WTC11 (cell line): ENCODE measurements at regions not wholly inside any gene's neighbourhood (a gene's known extent, or its start where the extent isn't known, plus 50 kb on each side); places are given as distances from the start of the nearest gene placed in this dataset.

Source experiments
- ATAC-seq: fragments of 200-7000 bp; cut with Tn5 transposase; 2 replicates; pipeline ENCODE4 v1.10.0; 2021; ENCODE audit warnings: mild to moderate bottlenecking, moderate library complexity
- CTCF ChIA-PET: fragments of 300-600 bp; sonication (Branson Sonifier 250); formaldehyde crosslinking; loops from one replicate; lab custom pipeline; 2021; ENCODE audit warnings: antibody characterized with exemption; lab: Charles Lee
- POLR2A ChIA-PET: fragments of 350-600 bp; sonication (Branson Sonifier 250); formaldehyde crosslinking; loops from one replicate; lab custom pipeline; 2021; ENCODE audit warnings: antibody characterized with exemption; lab: Charles Lee
- DNase-seq: peaks from one replicate; pipeline ENCODE4 v3.0.0; 2021; ENCODE audit warnings: low spot score
- H3K27ac Mint-ChIP-seq: 2 replicates; pipeline ENCODE4 v1.8.0; 2021; ENCODE audit warnings: mixed read lengths
- H3K27me3 Mint-ChIP-seq: 2 replicates; pipeline ENCODE4 v1.8.0; 2021; ENCODE audit warnings: low read depth, mild to moderate bottlenecking, moderate library complexity, mixed read lengths
- H3K36me3 Mint-ChIP-seq: 2 replicates; pipeline ENCODE4 v1.8.0; 2021; ENCODE audit warnings: mixed read lengths
- H3K4me1 Mint-ChIP-seq: 2 replicates; pipeline ENCODE4 v1.8.0; 2022; ENCODE audit warnings: mixed read lengths
- H3K4me3 Mint-ChIP-seq: 2 replicates; pipeline ENCODE4 v1.8.0; 2021; ENCODE audit warnings: mild to moderate bottlenecking, moderate library complexity, mixed read lengths
- H3K9me3 Mint-ChIP-seq: 2 replicates; pipeline ENCODE4 v1.8.0; 2021; ENCODE audit warnings: mixed read lengths
- ATF1 ChIP-seq: sonication (generic); formaldehyde crosslinking; IDR thresholded peaks from 2 replicates; pipeline ENCODE4 v1.8.1; 2023; ENCODE audit warnings: mild to moderate bottlenecking, moderate library complexity, missing genetic modification reagents
- ETV6 ChIP-seq: sonication (generic); formaldehyde crosslinking; IDR thresholded peaks from 2 replicates; pipeline ENCODE4 v1.8.1; 2022; ENCODE audit warnings: mild to moderate bottlenecking, missing genetic modification reagents
- TEAD1 ChIP-seq: sonication (generic); formaldehyde crosslinking; IDR thresholded peaks from 2 replicates; pipeline ENCODE4 v1.8.0; 2022; ENCODE audit warnings: mild to moderate bottlenecking, missing genetic modification reagents
- TEAD4 ChIP-seq: sonication (generic); formaldehyde crosslinking; IDR thresholded peaks from 2 replicates; pipeline ENCODE4 v1.8.0; 2022; ENCODE audit warnings: mild to moderate bottlenecking, missing genetic modification reagents
- ZNF671 ChIP-seq: fragments of 250-450 bp; sonication (Bioruptor Pico); IDR thresholded peaks from 2 replicates; pipeline ENCODE4 v1.8.0; 2021; ENCODE audit warnings: mild to moderate bottlenecking
- TF ChIP-seq, protein P1 (sequence below): sonication (generic); formaldehyde crosslinking; IDR thresholded peaks from 2 replicates; pipeline ENCODE4 v1.8.1; 2022; ENCODE audit warnings: missing genetic modification reagents, borderline replicate concordance
- TF ChIP-seq, protein P2 (sequence below): sonication (generic); formaldehyde crosslinking; IDR thresholded peaks from 2 replicates; pipeline ENCODE4 v1.8.1; 2022; ENCODE audit warnings: mild to moderate bottlenecking, missing genetic modification reagents, moderate library complexity, borderline replicate concordance
- TF ChIP-seq, protein P3 (sequence below): sonication (generic); formaldehyde crosslinking; IDR thresholded peaks from 2 replicates; pipeline ENCODE4 v1.8.0; 2023; ENCODE audit warnings: mild to moderate bottlenecking, missing genetic modification reagents
- TF ChIP-seq, protein P4 (sequence below): sonication (generic); formaldehyde crosslinking; IDR thresholded peaks from 2 replicates; pipeline ENCODE4 v1.8.0; 2023; ENCODE audit warnings: missing genetic modification reagents, mild to moderate bottlenecking, borderline replicate concordance
- TF ChIP-seq, protein P5 (sequence below): sonication (generic); formaldehyde crosslinking; IDR thresholded peaks from 2 replicates; pipeline ENCODE4 v1.8.1; 2022; ENCODE audit warnings: low read depth, missing genetic modification reagents, borderline replicate concordance
- TF ChIP-seq, protein P6 (sequence below): fragments of 250-450 bp; sonication (Bioruptor Pico); IDR thresholded peaks from 2 replicates; pipeline ENCODE4 v1.8.0; 2021; ENCODE audit warnings: mild to moderate bottlenecking
- TF ChIP-seq, protein P7 (sequence below): sonication (generic); formaldehyde crosslinking; IDR thresholded peaks from 2 replicates; pipeline ENCODE4 v1.8.0; 2022; ENCODE audit warnings: mild to moderate bottlenecking, missing genetic modification reagents
- TF ChIP-seq, protein P8 (sequence below): sonication (generic); formaldehyde crosslinking; IDR thresholded peaks from 2 replicates; pipeline ENCODE4 v1.8.1; 2023; ENCODE audit warnings: mild to moderate bottlenecking, missing genetic modification reagents

DNA sequence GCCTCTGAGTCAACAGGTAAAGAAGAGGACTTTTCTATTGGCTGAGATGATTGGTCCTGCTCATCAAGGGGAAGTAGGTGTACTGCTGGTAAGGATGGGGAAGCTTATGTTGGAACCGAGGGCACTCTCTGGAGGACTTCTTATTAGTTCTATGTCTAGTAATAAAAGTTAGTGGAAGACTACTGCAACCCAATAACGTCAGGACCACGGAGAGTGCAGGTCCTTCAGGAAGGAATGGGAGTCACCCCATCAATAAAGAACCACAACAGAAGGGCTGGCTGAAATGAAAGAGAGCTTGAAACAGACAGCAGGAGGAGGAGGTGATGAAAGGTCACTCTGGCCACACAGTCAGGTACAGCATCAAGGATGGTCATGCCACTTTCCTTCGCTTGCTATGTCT is 68.8 kb upstream of the PRR23E start (continued):
- TF ChIP-seq, protein P1, sequence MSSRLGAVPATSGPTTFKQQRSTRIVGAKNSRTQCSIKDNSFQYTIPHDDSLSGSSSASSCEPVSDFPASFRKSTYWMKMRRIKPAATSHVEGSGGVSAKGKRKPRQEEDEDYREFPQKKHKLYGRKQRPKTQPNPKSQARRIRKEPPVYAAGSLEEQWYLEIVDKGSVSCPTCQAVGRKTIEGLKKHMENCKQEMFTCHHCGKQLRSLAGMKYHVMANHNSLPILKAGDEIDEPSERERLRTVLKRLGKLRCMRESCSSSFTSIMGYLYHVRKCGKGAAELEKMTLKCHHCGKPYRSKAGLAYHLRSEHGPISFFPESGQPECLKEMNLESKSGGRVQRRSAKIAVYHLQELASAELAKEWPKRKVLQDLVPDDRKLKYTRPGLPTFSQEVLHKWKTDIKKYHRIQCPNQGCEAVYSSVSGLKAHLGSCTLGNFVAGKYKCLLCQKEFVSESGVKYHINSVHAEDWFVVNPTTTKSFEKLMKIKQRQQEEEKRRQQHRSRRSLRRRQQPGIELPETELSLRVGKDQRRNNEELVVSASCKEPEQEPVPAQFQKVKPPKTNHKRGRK (CRISPR knock-in tag): no peak
- TF ChIP-seq TEAD4: no peak
- TF ChIP-seq, all 79 proteins: peak for 0

DNA sequence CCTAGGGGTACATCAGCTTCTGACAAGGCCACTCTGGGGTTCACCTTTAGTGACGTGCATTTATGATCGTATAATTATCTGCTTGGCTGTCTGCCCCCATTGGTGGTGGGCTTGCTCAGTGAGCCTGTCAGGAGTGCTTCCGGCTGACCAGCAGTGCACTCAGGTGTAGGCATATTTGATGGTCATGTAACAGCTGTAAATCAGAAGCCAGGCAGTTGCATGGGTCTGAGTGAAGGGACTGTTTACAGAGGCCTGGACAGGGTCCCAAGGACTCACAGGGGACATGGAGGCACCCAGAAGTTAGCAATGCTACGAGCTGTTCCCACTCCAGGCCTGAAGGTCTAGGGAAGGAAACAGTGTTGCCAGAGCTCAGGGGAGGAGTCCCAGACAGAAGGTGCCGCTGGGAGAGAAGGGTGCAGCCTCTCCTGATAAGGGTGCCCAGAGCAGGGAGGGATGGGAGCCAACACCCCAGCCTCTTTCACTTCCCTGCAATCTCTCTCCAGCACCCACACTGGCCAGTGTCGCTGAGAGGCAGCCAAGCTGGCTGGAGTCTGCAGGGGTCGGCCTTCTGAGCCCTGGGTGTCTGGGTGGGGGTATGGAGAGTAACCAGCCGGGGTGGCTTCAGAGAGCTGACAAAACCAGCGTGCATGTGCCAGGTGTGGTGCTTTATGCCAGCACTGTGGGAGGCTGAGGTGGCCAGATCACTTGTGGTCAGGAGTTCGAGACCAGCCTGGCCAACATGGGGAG is 61.3 kb upstream of the PRR23E start:
- no peak for DNase-seq
- TF ChIP-seq, protein P2, sequence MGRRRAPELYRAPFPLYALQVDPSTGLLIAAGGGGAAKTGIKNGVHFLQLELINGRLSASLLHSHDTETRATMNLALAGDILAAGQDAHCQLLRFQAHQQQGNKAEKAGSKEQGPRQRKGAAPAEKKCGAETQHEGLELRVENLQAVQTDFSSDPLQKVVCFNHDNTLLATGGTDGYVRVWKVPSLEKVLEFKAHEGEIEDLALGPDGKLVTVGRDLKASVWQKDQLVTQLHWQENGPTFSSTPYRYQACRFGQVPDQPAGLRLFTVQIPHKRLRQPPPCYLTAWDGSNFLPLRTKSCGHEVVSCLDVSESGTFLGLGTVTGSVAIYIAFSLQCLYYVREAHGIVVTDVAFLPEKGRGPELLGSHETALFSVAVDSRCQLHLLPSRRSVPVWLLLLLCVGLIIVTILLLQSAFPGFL (CRISPR knock-in tag): no peak
- TF ChIP-seq, protein P3, sequence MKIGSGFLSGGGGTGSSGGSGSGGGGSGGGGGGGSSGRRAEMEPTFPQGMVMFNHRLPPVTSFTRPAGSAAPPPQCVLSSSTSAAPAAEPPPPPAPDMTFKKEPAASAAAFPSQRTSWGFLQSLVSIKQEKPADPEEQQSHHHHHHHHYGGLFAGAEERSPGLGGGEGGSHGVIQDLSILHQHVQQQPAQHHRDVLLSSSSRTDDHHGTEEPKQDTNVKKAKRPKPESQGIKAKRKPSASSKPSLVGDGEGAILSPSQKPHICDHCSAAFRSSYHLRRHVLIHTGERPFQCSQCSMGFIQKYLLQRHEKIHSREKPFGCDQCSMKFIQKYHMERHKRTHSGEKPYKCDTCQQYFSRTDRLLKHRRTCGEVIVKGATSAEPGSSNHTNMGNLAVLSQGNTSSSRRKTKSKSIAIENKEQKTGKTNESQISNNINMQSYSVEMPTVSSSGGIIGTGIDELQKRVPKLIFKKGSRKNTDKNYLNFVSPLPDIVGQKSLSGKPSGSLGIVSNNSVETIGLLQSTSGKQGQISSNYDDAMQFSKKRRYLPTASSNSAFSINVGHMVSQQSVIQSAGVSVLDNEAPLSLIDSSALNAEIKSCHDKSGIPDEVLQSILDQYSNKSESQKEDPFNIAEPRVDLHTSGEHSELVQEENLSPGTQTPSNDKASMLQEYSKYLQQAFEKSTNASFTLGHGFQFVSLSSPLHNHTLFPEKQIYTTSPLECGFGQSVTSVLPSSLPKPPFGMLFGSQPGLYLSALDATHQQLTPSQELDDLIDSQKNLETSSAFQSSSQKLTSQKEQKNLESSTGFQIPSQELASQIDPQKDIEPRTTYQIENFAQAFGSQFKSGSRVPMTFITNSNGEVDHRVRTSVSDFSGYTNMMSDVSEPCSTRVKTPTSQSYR (CRISPR knock-in tag): no peak
- no peak for TF ChIP-seq ETV6
- TF ChIP-seq, protein P4, sequence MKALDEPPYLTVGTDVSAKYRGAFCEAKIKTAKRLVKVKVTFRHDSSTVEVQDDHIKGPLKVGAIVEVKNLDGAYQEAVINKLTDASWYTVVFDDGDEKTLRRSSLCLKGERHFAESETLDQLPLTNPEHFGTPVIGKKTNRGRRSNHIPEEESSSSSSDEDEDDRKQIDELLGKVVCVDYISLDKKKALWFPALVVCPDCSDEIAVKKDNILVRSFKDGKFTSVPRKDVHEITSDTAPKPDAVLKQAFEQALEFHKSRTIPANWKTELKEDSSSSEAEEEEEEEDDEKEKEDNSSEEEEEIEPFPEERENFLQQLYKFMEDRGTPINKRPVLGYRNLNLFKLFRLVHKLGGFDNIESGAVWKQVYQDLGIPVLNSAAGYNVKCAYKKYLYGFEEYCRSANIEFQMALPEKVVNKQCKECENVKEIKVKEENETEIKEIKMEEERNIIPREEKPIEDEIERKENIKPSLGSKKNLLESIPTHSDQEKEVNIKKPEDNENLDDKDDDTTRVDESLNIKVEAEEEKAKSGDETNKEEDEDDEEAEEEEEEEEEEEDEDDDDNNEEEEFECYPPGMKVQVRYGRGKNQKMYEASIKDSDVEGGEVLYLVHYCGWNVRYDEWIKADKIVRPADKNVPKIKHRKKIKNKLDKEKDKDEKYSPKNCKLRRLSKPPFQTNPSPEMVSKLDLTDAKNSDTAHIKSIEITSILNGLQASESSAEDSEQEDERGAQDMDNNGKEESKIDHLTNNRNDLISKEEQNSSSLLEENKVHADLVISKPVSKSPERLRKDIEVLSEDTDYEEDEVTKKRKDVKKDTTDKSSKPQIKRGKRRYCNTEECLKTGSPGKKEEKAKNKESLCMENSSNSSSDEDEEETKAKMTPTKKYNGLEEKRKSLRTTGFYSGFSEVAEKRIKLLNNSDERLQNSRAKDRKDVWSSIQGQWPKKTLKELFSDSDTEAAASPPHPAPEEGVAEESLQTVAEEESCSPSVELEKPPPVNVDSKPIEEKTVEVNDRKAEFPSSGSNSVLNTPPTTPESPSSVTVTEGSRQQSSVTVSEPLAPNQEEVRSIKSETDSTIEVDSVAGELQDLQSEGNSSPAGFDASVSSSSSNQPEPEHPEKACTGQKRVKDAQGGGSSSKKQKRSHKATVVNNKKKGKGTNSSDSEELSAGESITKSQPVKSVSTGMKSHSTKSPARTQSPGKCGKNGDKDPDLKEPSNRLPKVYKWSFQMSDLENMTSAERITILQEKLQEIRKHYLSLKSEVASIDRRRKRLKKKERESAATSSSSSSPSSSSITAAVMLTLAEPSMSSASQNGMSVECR: no peak
- TF ChIP-seq, protein P5, sequence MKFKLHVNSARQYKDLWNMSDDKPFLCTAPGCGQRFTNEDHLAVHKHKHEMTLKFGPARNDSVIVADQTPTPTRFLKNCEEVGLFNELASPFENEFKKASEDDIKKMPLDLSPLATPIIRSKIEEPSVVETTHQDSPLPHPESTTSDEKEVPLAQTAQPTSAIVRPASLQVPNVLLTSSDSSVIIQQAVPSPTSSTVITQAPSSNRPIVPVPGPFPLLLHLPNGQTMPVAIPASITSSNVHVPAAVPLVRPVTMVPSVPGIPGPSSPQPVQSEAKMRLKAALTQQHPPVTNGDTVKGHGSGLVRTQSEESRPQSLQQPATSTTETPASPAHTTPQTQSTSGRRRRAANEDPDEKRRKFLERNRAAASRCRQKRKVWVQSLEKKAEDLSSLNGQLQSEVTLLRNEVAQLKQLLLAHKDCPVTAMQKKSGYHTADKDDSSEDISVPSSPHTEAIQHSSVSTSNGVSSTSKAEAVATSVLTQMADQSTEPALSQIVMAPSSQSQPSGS (CRISPR knock-in tag): no peak
- TF ChIP-seq, protein P6, sequence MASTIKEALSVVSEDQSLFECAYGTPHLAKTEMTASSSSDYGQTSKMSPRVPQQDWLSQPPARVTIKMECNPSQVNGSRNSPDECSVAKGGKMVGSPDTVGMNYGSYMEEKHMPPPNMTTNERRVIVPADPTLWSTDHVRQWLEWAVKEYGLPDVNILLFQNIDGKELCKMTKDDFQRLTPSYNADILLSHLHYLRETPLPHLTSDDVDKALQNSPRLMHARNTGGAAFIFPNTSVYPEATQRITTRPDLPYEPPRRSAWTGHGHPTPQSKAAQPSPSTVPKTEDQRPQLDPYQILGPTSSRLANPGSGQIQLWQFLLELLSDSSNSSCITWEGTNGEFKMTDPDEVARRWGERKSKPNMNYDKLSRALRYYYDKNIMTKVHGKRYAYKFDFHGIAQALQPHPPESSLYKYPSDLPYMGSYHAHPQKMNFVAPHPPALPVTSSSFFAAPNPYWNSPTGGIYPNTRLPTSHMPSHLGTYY: no peak
- TF ChIP-seq TEAD1 (CRISPR knock-in tag): no peak
- TF ChIP-seq, protein P7, sequence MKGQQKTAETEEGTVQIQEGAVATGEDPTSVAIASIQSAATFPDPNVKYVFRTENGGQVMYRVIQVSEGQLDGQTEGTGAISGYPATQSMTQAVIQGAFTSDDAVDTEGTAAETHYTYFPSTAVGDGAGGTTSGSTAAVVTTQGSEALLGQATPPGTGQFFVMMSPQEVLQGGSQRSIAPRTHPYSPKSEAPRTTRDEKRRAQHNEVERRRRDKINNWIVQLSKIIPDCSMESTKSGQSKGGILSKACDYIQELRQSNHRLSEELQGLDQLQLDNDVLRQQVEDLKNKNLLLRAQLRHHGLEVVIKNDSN (CRISPR knock-in tag): no peak
- TF ChIP-seq, protein P8, sequence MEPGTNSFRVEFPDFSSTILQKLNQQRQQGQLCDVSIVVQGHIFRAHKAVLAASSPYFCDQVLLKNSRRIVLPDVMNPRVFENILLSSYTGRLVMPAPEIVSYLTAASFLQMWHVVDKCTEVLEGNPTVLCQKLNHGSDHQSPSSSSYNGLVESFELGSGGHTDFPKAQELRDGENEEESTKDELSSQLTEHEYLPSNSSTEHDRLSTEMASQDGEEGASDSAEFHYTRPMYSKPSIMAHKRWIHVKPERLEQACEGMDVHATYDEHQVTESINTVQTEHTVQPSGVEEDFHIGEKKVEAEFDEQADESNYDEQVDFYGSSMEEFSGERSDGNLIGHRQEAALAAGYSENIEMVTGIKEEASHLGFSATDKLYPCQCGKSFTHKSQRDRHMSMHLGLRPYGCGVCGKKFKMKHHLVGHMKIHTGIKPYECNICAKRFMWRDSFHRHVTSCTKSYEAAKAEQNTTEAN: no peak
- no peak for TF ChIP-seq ZNF671 (CRISPR knock-in tag)
- no peak for TF ChIP-seq ATF1 (CRISPR knock-in tag)

More for the DNA sequence above, 61.3 kb upstream of the PRR23E start:
- no peaks in the 10 kb centered on the region for H3K9me3 Mint-ChIP-seq
- peaks cover 29% of the 10 kb centered on the region for H3K27me3 Mint-ChIP-seq
- ChIA-PET POLR2A (no interaction called here), CTCF (interaction anchor here (1.4 kb wide), 1 partner anchor 324 kb away, joined by 3 read pairs; no protein-coding TSS in a partner anchor)
- H3K4me1 Mint-ChIP-seq: peaks cover 29% of the 10 kb centered on the region
- H3K4me3 Mint-ChIP-seq: no peak overlapping the region
- no peaks in the 10 kb centered on the region for H3K36me3 Mint-ChIP-seq
- no peak for ATAC-seq
- no peak overlapping the region for H3K27ac Mint-ChIP-seq
